Keratinocyte (primary cell): ENCODE measurements at regions not wholly inside any gene's neighbourhood (a gene's known extent, or its start where the extent isn't known, plus 50 kb on each side); places are given as distances from the start of the nearest gene placed in this dataset.

Experiments
- DNase-seq: peaks from one replicate; pipeline ENCODE4 v3.0.0-alpha.2; 2011; ENCODE audit warnings: low read depth, missing footprints, low spot score
- FAIRE-seq: peaks from 2 replicates; lab custom pipeline; 2011; peaks lifted over from hg19 to GRCh38; lab: Jason Lieb, UNC
- H2AFZ ChIP-seq: 2 replicates; pipeline ENCODE4 v1.6.0; 2012; ENCODE audit warnings: low read length, control low read depth, inconsistent platforms; ENCODE audit not compliant: control insufficient read depth
- H3K27ac ChIP-seq: 2 replicates; pipeline ENCODE4 v1.5.1; 2011; ENCODE audit warnings: low read length; ENCODE audit not compliant: control insufficient read depth, insufficient read depth
- H3K27me3 ChIP-seq: 3 replicates; pipeline ENCODE4 v1.6.0; 2011; ENCODE audit warnings: low read length; ENCODE audit not compliant: control insufficient read depth, insufficient read depth; ENCODE audit errors: extremely low read depth
- H3K36me3 ChIP-seq, 2 experiments: 2 replicates in 1 of 2; 3 replicates in 1 of 2; pipeline ENCODE4 v1.5.1; 2011; ENCODE audit warnings: low read length in 2 of 2, mild to moderate bottlenecking in 1 of 2; ENCODE audit not compliant: control insufficient read depth in 2 of 2, insufficient read depth in 2 of 2; ENCODE audit errors: extremely low read depth in 1 of 2
- H3K4me1 ChIP-seq: 3 replicates; pipeline ENCODE4 v1.5.1; 2011; ENCODE audit warnings: low read length; ENCODE audit not compliant: control insufficient read depth, insufficient read depth; ENCODE audit errors: extremely low read depth
- H3K4me2 ChIP-seq: 3 replicates; pipeline ENCODE4 v1.6.0; 2011; ENCODE audit warnings: low read depth, low read length; ENCODE audit not compliant: control insufficient read depth, insufficient read depth; ENCODE audit errors: extremely low read depth
- H3K4me3 ChIP-seq, 3 experiments: fragments of 200-600 bp in 1 of 3; sonication (generic) in 1 of 3; 2 replicates in 2 of 3; 3 replicates in 1 of 3; pipeline ENCODE4 v1.5.1; 2011 to 2016; ENCODE audit warnings: low read length in 3 of 3, mild to moderate bottlenecking in 3 of 3, control low read depth in 2 of 3, inconsistent platforms in 1 of 3, low read depth in 1 of 3, mixed read lengths in 1 of 3, mixed run types in 1 of 3, moderate library complexity in 1 of 3; ENCODE audit not compliant: control insufficient read depth in 2 of 3, insufficient read depth in 2 of 3; ENCODE audit errors: extremely low read depth in 1 of 3
- H3K79me2 ChIP-seq: 2 replicates; pipeline ENCODE4 v1.6.0; 2012; ENCODE audit warnings: low read length; ENCODE audit not compliant: control insufficient read depth, insufficient read depth
- H3K9ac ChIP-seq: 3 replicates; pipeline ENCODE4 v1.6.0; 2011; ENCODE audit warnings: low read length; ENCODE audit not compliant: control insufficient read depth, insufficient read depth; ENCODE audit errors: extremely low read depth
- H3K9me1 ChIP-seq: 3 replicates; pipeline ENCODE4 v1.6.0; 2011; ENCODE audit warnings: low read length; ENCODE audit not compliant: control insufficient read depth, insufficient read depth; ENCODE audit errors: extremely low read depth
- H3K9me3 ChIP-seq: 2 replicates; pipeline ENCODE4 v1.5.1; 2012; ENCODE audit warnings: low read depth, low read length; ENCODE audit not compliant: control insufficient read depth
- H4K20me1 ChIP-seq: 3 replicates; pipeline ENCODE4 v1.6.0; 2011; ENCODE audit warnings: low read length; ENCODE audit not compliant: control insufficient read depth, insufficient read depth; ENCODE audit errors: extremely low read depth
- CTCF ChIP-seq, 3 experiments: IDR thresholded peaks in 1 of 3; conservative IDR thresholded peaks in 1 of 3; optimal IDR thresholded peaks in 1 of 3; 2 replicates in 2 of 3; 3 replicates in 1 of 3; pipeline versions ENCODE3 to v1.5.1; 2011; ENCODE audit warnings: low read length in 3 of 3, mild to moderate bottlenecking in 3 of 3, moderate library complexity in 2 of 3, control low read depth in 1 of 3, inconsistent platforms in 1 of 3; ENCODE audit not compliant: insufficient read depth in 2 of 3; ENCODE audit errors: extremely low read depth in 1 of 3
- EZH2 ChIP-seq: IDR thresholded peaks from one replicate; pipeline ENCODE4 v1.6.1; 2012; ENCODE audit warnings: inconsistent platforms, mild to moderate bottlenecking, low read length, moderate library complexity
- dilution Hi-C: fragments of 300-500 bp; cut with MboI; formaldehyde crosslinking; loops from one replicate; pipeline ENCODE4 v1.7.0; 2020; ENCODE audit warnings: low sequenced_read_pairs; ENCODE audit not compliant: extremely low pct_ligation_motif_present

- DNase-seq (no peak), FAIRE-seq (no peak)
- no peak overlapping the region for H3K9ac ChIP-seq
- H3K27me3 ChIP-seq = no peaks in the 10 kb centered on the region
- H3K4me2 ChIP-seq = no peak overlapping the region
- H3K9me3 ChIP-seq = no peaks in the 10 kb centered on the region
- H3K36me3 ChIP-seq = no peaks in the 10 kb centered on the region
- no peak overlapping the region for H2AFZ ChIP-seq
- TF ChIP-seq EZH2 = no peak
- no peak for TF ChIP-seq CTCF (optimal IDR thresholded peaks at IDR 0.05 in 1 of 3, IDR thresholded peaks at IDR 0.05 in 1 of 3, conservative IDR thresholded peaks at IDR 0.05 in 1 of 3; ENCODE audit: extremely low read depth in 1 of 3, insufficient read depth in 2 of 3, low read length in 3 of 3)
- no peak overlapping the region for H3K27ac ChIP-seq
- dilution Hi-C loops = no loop called here
- H3K79me2 ChIP-seq = no peaks in the 10 kb centered on the region
- H3K9me1 ChIP-seq = no peaks in the 10 kb centered on the region
- no peaks in the 10 kb centered on the region for H4K20me1 ChIP-seq
- peaks cover 8% of the 10 kb centered on the region for H3K4me1 ChIP-seq
- H3K4me3 ChIP-seq = no peak overlapping the region
These were observed 226.1 kb downstream of the SPCS3 start for GRCh38 chr4:176545872-176546271.

- Histone ChIP-seq H3K9me3 (no peaks in the 10 kb centered on the region), H3K4me2 (no peak overlapping the region), H3K9ac (no peak overlapping the region), H3K9me1 (no peaks in the 10 kb centered on the region), H3K4me3 (no peak overlapping the region), H3K27me3 (no peaks in the 10 kb centered on the region), H3K36me3 (no peaks in the 10 kb centered on the region), H3K79me2 (no peaks in the 10 kb centered on the region), H3K4me1 (peaks cover 2% of the 10 kb centered on the region), H4K20me1 (no peaks in the 10 kb centered on the region), H3K27ac (no peak overlapping the region), H2AFZ (no peak overlapping the region)
- TF ChIP-seq CTCF (optimal IDR thresholded peaks at IDR 0.05 in 1 of 3, IDR thresholded peaks at IDR 0.05 in 1 of 3, conservative IDR thresholded peaks at IDR 0.05 in 1 of 3; ENCODE audit: extremely low read depth in 1 of 3, insufficient read depth in 2 of 3, low read length in 3 of 3) (no peak), EZH2 (no peak)
- dilution Hi-C loops = no loop called here
- no peak for DNase-seq
- no peak for FAIRE-seq
These were observed 227.2 kb downstream of the SPCS3 start for GRCh38 chr4:176546975-176547374.
